Left renal cortex interstitium (tissue), 4 donors: ENCODE measurements at regions not wholly inside any gene's neighbourhood (a gene's known extent, or its start where the extent isn't known, plus 50 kb on each side); places are given as distances from the start of the nearest gene placed in this dataset.
"Not testable (repeated sequence)": the region's sequence is repeated elsewhere in the genome, so short reads cannot be mapped to it uniquely, and the experiment has no call there.

Source experiments
- DNase-seq, 4 donors: peaks; one replicate each; pipeline ENCODE4 v3.0.0-alpha.2; 2013; ENCODE audit warnings: low read depth in 4 of 4, low spot score in 2 of 4, missing footprints in 1 of 4

- no peak for DNase-seq
Measured at GRCh38 chrX:93468075-93468474, 205.3 kb downstream of the NAP1L3 start.

GRCh38 chrX:93466383-93466782 lies 207.0 kb downstream of the NAP1L3 start:
- DNase-seq = no peak

- no peak for DNase-seq
Measured at GRCh38 chrX:93461060-93461459, 212.3 kb downstream of the NAP1L3 start.

- DNase-seq = no peak
Measured at GRCh38 chrX:93454509-93454908, 218.9 kb downstream of the NAP1L3 start.

GRCh38 chrX:93434721-93435120 lies 238.7 kb downstream of the NAP1L3 start:
- not testable (repeated sequence) for DNase-seq

GRCh38 chrX:93428497-93428896 lies 244.9 kb downstream of the NAP1L3 start:
- no peak for DNase-seq

GRCh38 chrX:93422693-93423092 lies 250.7 kb downstream of the NAP1L3 start:
- peak in 1 of 4 donors; percentile 4 for DNase-seq

- DNase-seq = no peak
Measured at GRCh38 chrX:93420525-93421082, 252.8 kb downstream of the NAP1L3 start.

GRCh38 chrX:93420090-93420489 lies 253.3 kb downstream of the NAP1L3 start:
- DNase-seq = no peak

- no peak for DNase-seq
Measured at GRCh38 chrX:93419642-93420041, 253.7 kb downstream of the NAP1L3 start.

GRCh38 chrX:93404121-93404520 lies 269.3 kb downstream of the NAP1L3 start:
- DNase-seq = no peak

GRCh38 chrX:93354651-93355050 lies 318.7 kb downstream of the NAP1L3 start:
- no peak for DNase-seq

GRCh38 chrX:93346309-93346708 lies 327.1 kb downstream of the NAP1L3 start:
- no peak for DNase-seq

GRCh38 chrX:93344287-93344686 lies 329.1 kb downstream of the NAP1L3 start:
- not testable (repeated sequence) for DNase-seq

GRCh38 chrX:93332329-93332728 lies 341.0 kb downstream of the NAP1L3 start:
- DNase-seq = peak in 1 of 4 donors; percentile 0

- no peak for DNase-seq
Measured at GRCh38 chrX:93322110-93322509, 351.3 kb downstream of the NAP1L3 start.

GRCh38 chrX:93319609-93320008 lies 353.8 kb downstream of the NAP1L3 start:
- no peak for DNase-seq
